Renal pelvis (tissue), 1 donor: ENCODE measurements at regions not wholly inside any gene's neighbourhood (a gene's known extent, or its start where the extent isn't known, plus 50 kb on each side); places are given as distances from the start of the nearest gene placed in this dataset.
"Not testable (repeated sequence)": the region's sequence is repeated elsewhere in the genome, so short reads cannot be mapped to it uniquely, and the experiment has no call there.

Source experiments
- DNase-seq: peaks from one replicate; pipeline ENCODE4 v3.0.0-alpha.2; 2013

DNA sequence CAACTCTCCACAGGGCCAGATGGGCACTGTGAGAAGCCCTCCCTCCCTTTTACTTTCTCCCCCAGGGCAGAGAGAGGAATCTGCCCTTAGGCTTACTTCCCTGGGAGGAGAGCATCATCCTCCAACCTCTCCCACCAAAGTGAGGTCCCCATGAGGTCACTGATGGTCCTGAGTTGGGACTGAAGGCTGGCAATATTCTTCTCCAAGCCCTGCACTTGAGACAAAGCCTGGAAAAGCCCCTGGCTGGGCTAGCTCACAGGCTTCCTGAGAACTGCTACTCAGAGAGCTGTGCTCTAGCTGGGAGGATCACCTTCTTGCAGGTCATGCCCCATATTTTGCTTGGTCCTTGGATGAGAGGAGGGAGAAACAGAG, 110.0 kb upstream of the MEF2A start:
- DNase-seq: no peak

DNA sequence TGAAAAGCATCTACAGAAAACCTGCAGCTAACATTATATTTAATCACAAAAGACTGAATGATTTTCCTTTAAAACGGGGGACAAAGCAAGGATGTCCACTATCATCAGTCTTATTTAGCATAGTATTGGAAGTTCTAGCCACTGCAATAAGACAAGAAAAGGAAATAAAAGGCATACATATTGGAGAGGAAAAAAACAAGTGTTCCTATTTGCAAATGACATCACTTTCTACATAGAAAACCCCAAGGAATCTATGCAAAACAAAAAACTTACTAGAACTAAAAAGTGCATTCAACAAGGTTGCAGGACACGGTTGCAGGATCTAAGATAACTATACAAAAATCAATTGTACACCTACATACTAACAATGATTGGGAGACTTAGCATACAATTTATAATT, 101.6 kb upstream of the MEF2A start:
- DNase-seq: no peak

DNA sequence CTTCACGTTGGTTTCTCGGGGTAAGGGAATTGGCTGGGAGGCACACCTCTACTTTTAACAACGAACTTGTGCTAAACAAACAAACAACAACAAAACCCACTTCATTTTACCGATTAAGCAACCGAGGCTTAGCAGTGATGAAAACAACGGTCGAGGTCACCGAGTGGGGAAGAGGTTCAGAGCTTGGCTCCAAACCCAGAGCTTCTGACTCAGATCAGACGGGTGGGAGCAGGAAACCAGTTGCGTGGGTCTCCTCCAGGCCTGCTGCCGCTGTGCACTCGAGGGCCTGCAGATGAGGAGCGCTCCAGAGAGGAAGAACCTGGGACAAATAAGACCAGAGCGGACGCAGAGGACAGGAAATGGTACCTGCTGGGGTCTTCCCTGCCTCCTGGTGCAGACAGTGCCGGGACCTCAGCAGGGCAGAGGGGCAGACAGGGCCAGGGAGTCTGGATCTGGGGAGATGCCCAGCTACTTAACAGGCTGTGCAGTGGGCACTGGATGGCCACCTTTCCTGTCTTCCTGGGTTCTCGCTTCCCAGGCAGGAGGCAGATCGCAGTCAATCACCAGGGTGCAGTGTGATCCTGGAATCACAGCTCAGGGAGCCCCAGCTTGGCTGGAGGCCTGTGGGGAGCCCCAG, 99.0 kb upstream of the MEF2A start:
- DNase-seq: no peak

GRCh38 chr15:99467338-99467720, 98.5 kb upstream of the MEF2A start:
- DNase-seq: no peak

GRCh38 chr15:99467853-99468464, 97.8 kb upstream of the MEF2A start:
- DNase-seq: no peak

DNA sequence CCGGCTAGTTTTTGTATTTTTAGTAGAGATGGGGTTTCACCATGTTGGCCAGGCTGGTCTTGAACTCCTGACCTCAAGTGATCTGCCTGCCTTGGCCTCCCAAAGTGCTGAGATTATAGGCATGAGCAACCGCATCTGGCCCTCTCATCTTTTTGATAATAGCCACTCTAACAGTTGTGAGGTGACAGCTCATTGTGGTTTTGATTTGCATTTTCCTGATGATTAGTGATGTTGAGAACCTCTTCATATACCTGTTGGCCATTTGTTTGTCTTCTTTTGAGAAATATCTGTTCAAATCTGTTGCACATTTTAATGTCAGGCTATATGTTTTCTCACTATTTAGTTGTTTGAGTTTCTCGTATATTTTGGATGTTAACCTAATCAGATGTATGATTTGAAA, 95.6 kb upstream of the MEF2A start:
- not testable (repeated sequence) for DNase-seq

- no peak for DNase-seq
Observed at GRCh38 chr15:99472416-99473145, 93.2 kb upstream of the MEF2A start.

- DNase-seq: no peak
Observed at GRCh38 chr15:99473981-99474906, 91.5 kb upstream of the MEF2A start.

- peak; percentile 81 for DNase-seq
Observed at GRCh38 chr15:99474909-99475753, 90.7 kb upstream of the MEF2A start.

- DNase-seq: no peak
Observed at GRCh38 chr15:99475754-99476412, 89.9 kb upstream of the MEF2A start.

- DNase-seq: no peak
Observed at GRCh38 chr15:99476413-99477222, 89.2 kb upstream of the MEF2A start.

GRCh38 chr15:99477791-99478471, 87.9 kb upstream of the MEF2A start:
- DNase-seq: no peak

GRCh38 chr15:99478977-99479376, 86.8 kb upstream of the MEF2A start:
- DNase-seq: no peak

GRCh38 chr15:99480016-99480810, 85.6 kb upstream of the MEF2A start:
- DNase-seq: no peak

DNA sequence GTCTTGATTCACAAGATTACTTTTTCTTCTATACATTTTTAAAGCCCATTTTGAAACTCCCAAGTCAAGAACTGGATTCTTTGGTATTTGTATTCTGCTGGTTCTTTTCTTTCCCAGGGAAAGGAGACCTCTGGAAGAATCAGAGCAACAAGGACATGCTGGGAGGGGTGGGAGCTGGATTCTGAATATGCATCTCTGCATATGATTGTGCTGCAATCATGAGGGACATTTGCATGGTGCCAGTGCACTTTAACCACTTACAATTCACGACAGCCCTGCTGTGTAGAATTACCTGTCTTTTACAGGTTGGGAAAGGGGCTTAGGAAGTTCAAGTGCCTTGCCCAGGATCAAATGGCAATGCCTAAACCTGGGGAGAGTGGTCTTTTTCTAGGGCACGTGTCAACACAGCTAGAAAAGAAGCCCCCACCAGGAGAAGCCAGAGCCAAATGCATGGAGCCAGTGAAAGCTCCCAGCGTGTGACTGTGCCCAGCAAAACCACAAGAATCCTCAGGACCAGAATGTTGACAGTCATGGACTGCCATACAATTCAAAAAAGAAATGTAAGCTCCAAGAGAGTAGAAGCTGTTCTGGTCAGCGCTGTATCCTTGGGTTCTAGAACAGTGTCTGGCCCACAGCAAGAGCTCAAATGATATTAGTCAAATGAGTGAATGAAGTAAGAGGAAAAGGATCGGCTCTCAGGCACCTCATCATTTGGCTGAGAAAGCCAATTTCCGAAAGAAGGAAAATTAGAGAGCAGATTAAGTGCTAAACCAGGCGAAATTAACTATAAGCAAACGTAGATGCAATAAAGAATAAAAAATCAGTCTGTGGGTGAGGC, 84.5 kb upstream of the MEF2A start:
- DNase-seq: no peak

DNA sequence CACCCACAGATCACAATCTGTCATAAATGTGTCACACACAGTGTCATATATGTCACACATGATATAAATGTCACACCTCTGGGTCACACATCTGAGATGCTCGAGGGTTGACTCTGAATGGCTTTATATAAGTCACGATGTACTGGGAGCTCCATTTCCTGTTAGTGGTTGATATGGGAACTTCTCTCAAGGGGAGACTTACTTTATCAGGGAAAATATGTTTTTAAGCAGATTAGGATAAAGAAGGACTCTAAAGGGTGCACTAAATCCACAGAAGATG, 83.9 kb upstream of the MEF2A start:
- no peak for DNase-seq

GRCh38 chr15:99482993-99483392, 82.8 kb upstream of the MEF2A start:
- no peak for DNase-seq
